Suprapubic skin (tissue), 4 donors: ENCODE measurements at regions not wholly inside any gene's neighbourhood (a gene's known extent, or its start where the extent isn't known, plus 50 kb on each side); places are given as distances from the start of the nearest gene placed in this dataset.

Experiments
- CTCF ChIP-seq, 2 donors: fragments of 200-600 bp in 1 of 2; fragments of 450-650 bp in 1 of 2; sonication (generic) in 1 of 2; IDR thresholded peaks; one replicate each; pipeline ENCODE4 v1.5.1; 2016 to 2019; ENCODE audit warnings: antibody characterized with exemption in 2 of 2, mild to moderate bottlenecking in 1 of 2, moderate library complexity in 1 of 2
- POLR2A ChIP-seq, 2 donors: fragments of 450-650 bp; IDR thresholded peaks; one replicate each; pipeline ENCODE4 v1.6.1; 2017; ENCODE audit warnings: antibody characterized with exemption in 2 of 2, mild to moderate bottlenecking in 2 of 2, moderate library complexity in 2 of 2
- POLR2AphosphoS5 ChIP-seq, 3 donors: sonication (generic); formaldehyde crosslinking; IDR thresholded peaks; one replicate each; pipeline ENCODE4 v1.6.1; 2017; ENCODE audit warnings: antibody characterized with exemption in 3 of 3

GRCh38 chrY:14277029-14277428 lies 221.0 kb downstream of the VCY1B start:
- TF ChIP-seq POLR2AphosphoS5 (IDR thresholded peaks at IDR 0.05) (no peak), CTCF (IDR thresholded peaks at IDR 0.05) (no peak), POLR2A (IDR thresholded peaks at IDR 0.05) (no peak)
